SK-N-SH treated with all-trans-retinoic acid at 6 μM for 48 hours (cell line): ENCODE measurements at regions not wholly inside any gene's neighbourhood (a gene's known extent, or its start where the extent isn't known, plus 50 kb on each side); places are given as distances from the start of the nearest gene placed in this dataset.

Experiments
- CSDC2 ChIP-seq: fragments of 250-450 bp; sonication (Bioruptor Pico); IDR thresholded peaks from 2 replicates; pipeline ENCODE4 v1.5.0; 2020; ENCODE audit warnings: mild to moderate bottlenecking, moderate library complexity
- ISL1 ChIP-seq: fragments of 250-450 bp; sonication (Bioruptor Pico); IDR thresholded peaks from 2 replicates; pipeline ENCODE4 v2.1.2; 2022; ENCODE audit warnings: mild to moderate bottlenecking, moderate library complexity
- OSR1 ChIP-seq: fragments of 250-450 bp; sonication (Bioruptor Pico); IDR thresholded peaks from 2 replicates; pipeline ENCODE4 v1.8.0; 2022; ENCODE audit warnings: moderate library complexity, mild to moderate bottlenecking, inconsistent platforms
- PATZ1 ChIP-seq: fragments of 250-450 bp; sonication (Bioruptor Pico); IDR thresholded peaks from 2 replicates; pipeline ENCODE4 v1.8.0; 2020; ENCODE audit warnings: mild to moderate bottlenecking, moderate library complexity, borderline replicate concordance
- POU6F1 ChIP-seq: fragments of 250-450 bp; sonication (Bioruptor Pico); IDR thresholded peaks from 2 replicates; pipeline ENCODE4 v1.8.0; 2021; ENCODE audit warnings: low read depth, mild to moderate bottlenecking, moderate library complexity, borderline replicate concordance
- RARB ChIP-seq: fragments of 250-450 bp; sonication (Bioruptor Pico); IDR thresholded peaks from 2 replicates; pipeline ENCODE4 v1.8.0; 2021; ENCODE audit warnings: mild to moderate bottlenecking, moderate library complexity
- TOX ChIP-seq: fragments of 250-450 bp; sonication (Bioruptor Pico); IDR thresholded peaks from 2 replicates; pipeline ENCODE4 v1.8.0; 2021; ENCODE audit warnings: mild to moderate bottlenecking, moderate library complexity, borderline replicate concordance
- ZFP3 ChIP-seq: fragments of 250-450 bp; sonication (Bioruptor Pico); IDR thresholded peaks from 2 replicates; pipeline ENCODE4 v1.5.0; 2020; ENCODE audit warnings: mild to moderate bottlenecking, moderate library complexity
- ZFP30 ChIP-seq: fragments of 450-650 bp; formaldehyde crosslinking; IDR thresholded peaks from 2 replicates; pipeline ENCODE4 v1.5.0; 2022; ENCODE audit warnings: mild to moderate bottlenecking, moderate library complexity
- ZNF565 ChIP-seq: fragments of 450-650 bp; formaldehyde crosslinking; conservative IDR thresholded peaks from 2 replicates; pipeline ENCODE4 v1.5.0; 2020; ENCODE audit warnings: low read depth, mild to moderate bottlenecking, moderate library complexity
- ZNF70 ChIP-seq: fragments of 450-650 bp; formaldehyde crosslinking; IDR thresholded peaks from 2 replicates; pipeline ENCODE4 v1.5.0; 2020; ENCODE audit warnings: mild to moderate bottlenecking, moderate library complexity
- ZNF8 ChIP-seq: fragments of 450-650 bp; formaldehyde crosslinking; IDR thresholded peaks from 2 replicates; pipeline ENCODE4 v1.5.0; 2020; ENCODE audit warnings: mild to moderate bottlenecking, moderate library complexity
- TF ChIP-seq, protein P1 (sequence below): fragments of 250-450 bp; sonication (Bioruptor Pico); IDR thresholded peaks from 2 replicates; pipeline ENCODE4 v1.5.1; 2021; ENCODE audit warnings: mild to moderate bottlenecking, moderate library complexity

DNA sequence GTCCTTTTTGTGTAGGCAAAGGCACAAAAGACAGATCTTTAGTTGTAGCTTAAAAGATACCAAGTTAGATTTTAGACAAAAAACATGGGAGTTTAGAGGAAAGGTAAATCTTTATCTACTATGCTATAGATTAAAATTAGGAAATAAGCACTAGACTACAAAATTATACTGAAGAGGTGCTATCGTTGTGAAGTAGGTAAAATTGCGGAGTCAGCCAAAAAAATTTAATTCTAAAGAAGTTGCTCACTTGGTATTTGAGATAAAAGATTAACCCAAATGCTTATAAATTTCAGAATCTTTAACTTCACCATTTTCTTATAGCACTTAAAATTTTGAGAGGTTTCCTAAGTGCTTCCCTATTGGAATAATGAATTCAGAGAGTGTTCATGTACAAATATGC is 604.1 kb downstream of the GRXCR1 start:
- TF ChIP-seq TOX (CRISPR knock-in tag) (no peak), OSR1 (no peak), ZNF8 (CRISPR knock-in tag) (no peak), CSDC2 (no peak), POU6F1 (CRISPR knock-in tag) (no peak), PATZ1 (CRISPR knock-in tag) (no peak), ZFP30 (CRISPR knock-in tag) (no peak), RARB (CRISPR knock-in tag) (no peak), ZNF70 (CRISPR knock-in tag) (no peak), ZFP3 (no peak), ZNF565 (CRISPR knock-in tag) (no peak), ISL1 (no peak)
- TF ChIP-seq, protein P1, sequence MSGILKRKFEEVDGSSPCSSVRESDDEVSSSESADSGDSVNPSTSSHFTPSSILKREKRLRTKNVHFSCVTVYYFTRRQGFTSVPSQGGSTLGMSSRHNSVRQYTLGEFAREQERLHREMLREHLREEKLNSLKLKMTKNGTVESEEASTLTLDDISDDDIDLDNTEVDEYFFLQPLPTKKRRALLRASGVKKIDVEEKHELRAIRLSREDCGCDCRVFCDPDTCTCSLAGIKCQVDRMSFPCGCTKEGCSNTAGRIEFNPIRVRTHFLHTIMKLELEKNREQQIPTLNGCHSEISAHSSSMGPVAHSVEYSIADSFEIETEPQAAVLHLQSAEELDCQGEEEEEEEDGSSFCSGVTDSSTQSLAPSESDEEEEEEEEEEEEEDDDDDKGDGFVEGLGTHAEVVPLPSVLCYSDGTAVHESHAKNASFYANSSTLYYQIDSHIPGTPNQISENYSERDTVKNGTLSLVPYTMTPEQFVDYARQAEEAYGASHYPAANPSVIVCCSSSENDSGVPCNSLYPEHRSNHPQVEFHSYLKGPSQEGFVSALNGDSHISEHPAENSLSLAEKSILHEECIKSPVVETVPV (CRISPR knock-in tag) = no peak
